Putamen (tissue), 1 donor: ENCODE measurements at regions not wholly inside any gene's neighbourhood (a gene's known extent, or its start where the extent isn't known, plus 50 kb on each side); places are given as distances from the start of the nearest gene placed in this dataset.

Experiments used
- DNase-seq: peaks from one replicate; pipeline ENCODE4 v3.0.0-alpha.2; 2016; ENCODE audit warnings: low spot score

DNA sequence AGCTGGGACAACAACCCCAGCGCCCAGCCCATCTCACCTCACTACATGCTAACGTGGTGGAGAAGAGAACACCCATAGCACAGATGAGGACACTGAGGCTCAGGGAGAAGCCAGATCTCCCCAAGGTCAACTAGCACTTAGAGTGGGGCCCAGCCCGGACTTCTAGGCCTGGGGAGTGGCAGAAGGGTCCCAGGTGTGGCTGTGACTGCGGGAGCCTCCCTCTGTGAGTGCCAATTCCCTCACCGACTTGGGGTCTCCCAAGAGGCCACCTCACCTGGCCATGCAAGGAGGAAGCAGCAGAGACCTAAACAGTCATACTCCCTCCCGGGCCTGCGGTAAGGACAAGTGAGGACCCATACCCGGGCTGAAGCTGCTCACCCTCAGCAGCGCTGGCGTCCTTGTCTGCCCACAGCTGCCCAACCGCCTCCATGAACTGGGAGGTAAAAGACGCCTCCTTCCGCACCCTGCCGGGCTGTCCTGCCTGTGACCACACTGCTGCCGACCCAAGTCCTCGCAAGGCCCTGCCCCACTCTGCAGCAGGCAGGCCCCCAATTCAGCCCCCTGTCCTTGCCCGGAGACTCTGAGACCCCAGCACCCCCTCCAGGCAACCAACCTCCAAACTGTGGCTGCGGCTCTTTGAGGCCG, 93.2 kb upstream of the RTL6 start:
- DNase-seq, result no peak

DNA sequence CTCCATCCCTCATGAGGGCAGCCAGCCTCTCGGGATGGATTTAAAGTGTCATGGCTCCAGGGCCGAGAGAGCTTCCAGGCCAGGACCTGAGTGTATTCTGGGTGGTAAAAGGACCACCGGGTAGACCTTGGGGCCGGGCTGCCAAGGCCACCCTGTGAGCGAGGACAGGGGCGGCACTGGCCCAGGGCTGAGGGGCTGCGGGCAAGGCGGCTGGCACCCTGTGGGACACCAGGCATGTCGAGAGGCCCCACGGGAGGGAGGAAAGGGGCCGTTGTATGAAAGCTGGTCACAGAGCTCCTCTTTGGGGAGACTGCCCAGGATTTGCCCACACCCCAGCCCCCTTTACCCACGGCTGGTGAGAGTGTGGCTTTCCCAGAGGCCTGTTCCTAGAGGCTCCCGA, 92.3 kb upstream of the RTL6 start:
- DNase-seq, result no peak

DNA sequence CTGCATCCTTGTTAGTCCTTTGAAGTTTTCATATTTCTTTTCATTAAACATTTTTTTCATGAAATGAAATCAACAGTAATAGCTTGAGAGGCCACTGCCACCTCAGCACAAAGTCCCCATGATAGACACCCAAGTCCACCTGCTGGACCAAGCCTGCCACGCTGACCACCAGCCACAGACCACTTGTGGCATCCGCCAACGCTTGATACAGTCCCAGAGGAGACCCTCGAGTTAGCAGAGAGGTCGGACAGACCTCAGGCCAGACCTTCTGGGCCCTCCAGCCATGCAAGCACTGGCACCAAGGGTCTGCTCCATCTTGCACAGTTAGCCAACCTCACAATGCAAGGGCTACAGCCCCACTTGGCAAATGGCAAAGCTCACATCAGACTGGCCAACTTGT, 91.8 kb upstream of the RTL6 start:
- no peak for DNase-seq

GRCh38 chr22:44588348-44588747, 90.3 kb upstream of the RTL6 start:
- no peak for DNase-seq

DNA sequence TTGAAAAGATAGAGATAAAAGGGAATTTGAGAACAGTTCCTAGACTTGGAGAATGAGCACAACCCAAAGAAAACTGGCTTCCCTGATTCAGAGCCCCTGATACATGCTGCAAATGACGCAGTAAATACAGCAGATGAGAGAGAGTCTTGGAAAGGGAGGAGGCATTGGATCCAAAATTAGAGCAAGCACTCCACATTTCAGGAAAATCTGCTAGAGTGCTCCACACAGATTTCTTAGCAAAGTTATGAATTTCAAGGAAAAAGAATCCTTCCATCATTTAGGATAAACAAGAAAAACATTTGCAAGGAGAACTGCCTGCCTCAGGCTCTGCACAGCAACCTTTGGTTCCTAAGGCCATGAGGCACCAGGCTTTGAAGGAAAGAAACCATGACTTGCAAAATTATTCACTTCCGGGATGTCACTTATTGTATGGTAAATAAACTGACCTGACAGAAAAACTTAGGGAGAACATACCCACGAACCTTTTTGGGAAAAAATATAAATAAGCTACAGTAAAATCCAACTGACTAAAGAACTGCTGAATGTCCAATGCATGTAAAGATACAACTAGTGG, 89.8 kb upstream of the RTL6 start:
- DNase-seq, result no peak

DNA sequence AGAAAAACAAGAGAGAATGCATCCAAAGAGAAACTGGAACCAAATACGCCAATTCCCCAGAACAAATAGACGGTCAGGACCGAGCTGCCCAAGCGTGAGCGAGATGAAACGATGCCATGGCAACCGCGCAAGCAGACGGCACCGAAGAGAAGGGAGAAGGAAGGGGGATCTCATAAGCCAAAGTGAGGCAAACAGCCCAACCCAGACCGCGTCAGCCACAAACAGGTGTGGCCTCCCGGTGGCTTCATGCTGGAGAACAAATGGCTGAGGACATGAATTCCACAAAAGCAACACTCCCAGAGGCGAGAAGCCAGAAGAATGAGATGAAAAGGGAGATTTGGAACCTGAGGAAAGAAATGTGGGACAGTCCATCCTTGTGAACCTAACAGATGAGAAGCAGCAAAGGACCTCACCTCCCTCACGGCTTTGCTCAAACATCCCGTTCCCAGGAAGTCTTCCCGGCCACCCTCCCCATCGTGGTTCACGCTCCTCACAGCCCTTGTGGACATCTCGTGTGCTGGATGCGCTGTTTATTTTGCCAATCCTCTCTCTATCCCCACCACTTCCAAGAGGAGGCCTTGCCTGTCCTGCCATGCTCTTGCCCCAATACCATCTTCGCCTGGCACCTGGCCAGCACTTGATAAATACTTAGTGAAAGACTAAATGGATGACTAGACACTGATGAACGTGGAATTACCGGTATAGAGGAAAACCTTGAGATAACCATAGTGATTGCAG, 89.1 kb upstream of the RTL6 start:
- DNase-seq, result no peak

DNA sequence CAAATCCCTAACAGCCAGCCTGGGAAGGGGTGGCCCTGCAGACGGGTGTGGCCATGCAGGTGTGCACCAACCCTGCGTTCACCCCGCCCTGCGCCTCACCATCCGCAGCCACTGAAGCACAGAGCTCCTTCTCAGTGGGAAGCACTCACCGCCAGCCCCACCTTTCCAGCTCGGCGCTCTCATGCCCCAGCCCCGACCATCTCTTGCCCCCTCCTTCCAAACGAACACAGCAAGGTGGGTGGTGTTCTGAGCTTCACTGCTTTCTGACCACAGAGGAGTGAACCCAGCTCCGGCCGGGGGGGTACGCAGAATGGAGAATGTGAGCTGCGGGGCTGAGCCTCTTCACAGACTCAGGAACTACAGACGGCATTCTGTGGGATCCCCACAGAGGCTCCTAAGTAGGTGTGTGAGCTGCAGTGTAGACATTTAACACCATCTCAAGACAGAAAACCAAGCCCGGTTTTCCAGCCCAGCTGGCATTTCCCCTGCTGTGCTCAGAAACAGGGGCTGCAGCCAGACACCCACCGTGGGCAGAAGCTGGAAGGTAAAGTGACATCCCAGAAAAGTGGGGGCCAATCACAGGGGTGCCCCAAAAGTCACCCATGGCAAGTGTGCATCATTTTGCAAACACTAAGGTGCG, 88.4 kb upstream of the RTL6 start:
- no peak for DNase-seq

- DNase-seq, result no peak
Observed at GRCh38 chr22:44585559-44586350, 87.7 kb upstream of the RTL6 start.

GRCh38 chr22:44584256-44584902, 86.3 kb upstream of the RTL6 start:
- DNase-seq, result no peak

DNA sequence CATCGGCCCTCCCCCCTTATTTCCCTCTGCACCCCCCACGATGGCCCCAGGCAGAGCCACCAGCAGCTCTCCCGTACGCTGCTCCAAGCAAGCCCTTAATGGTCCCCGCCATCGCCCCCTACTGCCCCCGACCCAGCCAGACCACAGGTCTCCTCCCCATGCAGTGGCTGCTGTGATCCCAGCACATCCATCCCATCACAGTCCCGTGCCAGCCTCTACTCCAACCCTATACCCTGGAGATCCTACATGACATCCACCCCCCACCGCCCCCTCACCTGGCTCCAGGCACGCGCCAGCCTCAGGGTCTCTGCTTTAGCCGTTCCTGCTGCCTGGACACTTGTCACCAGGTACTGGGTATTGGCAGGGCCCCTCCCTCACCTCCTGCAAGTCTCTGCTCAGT, 85.8 kb upstream of the RTL6 start:
- no peak for DNase-seq

GRCh38 chr22:44583061-44583760, 85.2 kb upstream of the RTL6 start:
- no peak for DNase-seq

DNA sequence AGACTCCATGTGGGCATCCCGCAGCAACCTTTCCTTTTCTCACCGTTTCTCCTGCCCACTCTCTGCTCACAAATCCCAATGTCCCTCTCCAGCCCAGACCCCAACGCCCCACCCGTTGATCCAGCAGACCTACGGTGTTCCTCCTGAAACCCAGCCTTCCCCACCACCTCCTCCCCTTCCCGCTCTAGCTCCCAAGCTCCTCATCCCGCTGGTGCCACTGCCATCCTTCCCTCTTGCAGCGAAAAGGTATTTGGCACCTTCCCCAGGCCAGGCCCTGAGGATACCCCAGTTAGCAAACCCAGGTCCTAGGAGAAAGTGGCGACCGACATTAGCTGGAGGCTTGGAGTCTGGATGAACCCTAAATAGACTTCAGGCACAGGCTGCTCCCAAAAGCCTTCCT, 84.0 kb upstream of the RTL6 start:
- no peak for DNase-seq

DNA sequence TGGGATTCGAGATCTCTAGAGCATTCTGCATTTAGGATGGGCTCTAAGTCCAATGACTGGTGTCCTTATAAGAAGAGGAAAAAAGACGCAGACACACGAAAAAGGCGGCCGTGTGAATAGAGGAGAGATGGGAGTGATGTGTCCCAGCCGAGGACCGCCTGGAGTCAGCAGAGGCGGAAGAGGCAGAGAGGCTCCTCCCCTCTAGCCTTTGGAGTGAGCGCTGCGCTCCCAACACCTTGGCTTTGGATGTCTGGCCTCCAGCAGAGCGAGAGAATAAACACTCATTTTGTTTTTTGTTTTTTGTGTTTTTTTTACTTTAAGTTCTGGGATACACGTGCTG, 83.0 kb upstream of the RTL6 start:
- DNase-seq, result no peak

GRCh38 chr22:44580176-44581095, 82.4 kb upstream of the RTL6 start:
- no peak for DNase-seq

- no peak for DNase-seq
Observed at GRCh38 chr22:44578516-44579230, 80.6 kb upstream of the RTL6 start.

- no peak for DNase-seq
Observed at GRCh38 chr22:44578110-44578457, 80.1 kb upstream of the RTL6 start.

DNA sequence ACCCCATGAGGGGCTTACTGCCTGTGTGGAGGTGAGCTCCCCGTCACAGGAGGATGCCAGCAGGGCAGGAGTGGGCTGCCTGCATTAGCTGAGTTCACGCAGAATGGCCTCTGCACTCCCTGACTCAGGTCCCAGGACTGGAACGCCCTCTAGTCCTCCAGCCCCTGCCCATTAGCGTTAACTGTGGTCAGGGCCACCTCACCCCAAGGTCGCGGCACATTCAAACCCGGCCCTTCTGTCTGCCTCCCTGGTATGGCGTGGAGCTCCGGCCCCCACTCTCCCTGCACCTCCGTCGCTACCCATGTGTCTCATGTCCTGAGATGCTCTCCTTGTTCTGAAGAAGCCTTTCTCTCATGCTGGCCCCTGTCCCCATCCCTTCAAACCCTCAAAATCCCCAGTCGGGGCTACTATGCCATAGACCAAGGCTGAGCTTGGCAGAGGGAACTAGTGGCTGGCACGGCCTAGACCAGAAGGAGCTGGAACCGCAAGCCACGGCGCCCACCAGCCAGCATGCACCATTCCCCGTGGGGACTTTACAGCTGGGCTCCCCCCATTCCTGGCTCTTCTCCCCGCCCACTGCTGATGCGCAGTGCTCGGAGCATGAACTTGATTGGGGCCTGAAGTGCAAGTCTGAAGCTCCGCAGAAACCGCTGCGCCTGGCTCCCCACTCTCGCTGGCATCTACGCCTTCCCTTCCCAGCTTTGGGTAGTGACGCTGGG, 79.5 kb upstream of the RTL6 start:
- no peak for DNase-seq

GRCh38 chr22:44576311-44577260, 78.6 kb upstream of the RTL6 start:
- no peak for DNase-seq
